ENCODE measurements at regions not wholly inside any gene's neighbourhood (a gene's known extent, or its start where the extent isn't known, plus 50 kb on each side); places are given as distances from the start of the nearest gene placed in this dataset.

DNA sequence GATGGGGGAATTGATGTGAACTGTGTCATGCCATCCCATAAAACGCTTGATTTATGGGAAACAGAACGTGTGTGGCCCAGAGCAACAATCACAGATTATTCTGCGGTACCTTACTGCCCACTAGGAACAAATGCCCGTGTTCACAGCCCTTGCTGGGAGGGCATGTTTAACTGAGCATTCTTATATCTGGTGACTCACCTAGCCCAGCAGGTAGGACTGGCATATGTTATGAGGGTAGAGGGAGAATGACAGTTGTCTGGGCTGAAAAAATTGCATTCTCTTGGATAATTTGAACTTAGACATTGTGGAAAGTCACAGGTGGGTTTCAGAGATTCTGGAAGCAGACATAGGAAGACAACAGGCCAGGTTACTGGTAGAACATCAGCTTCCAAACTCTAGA lies 460.6 kb downstream of the DMRT2 start:
- H3K4me3 ChIP-seq (ENCODE audit: low read length), result no peak overlapping the region
- no peak overlapping the region for H3K4me3 Mint-ChIP-seq
- H3K4me1 Mint-ChIP-seq, result no peaks in the 10 kb centered on the region
- whole genome bisulfite sequencing, 2 experiments (ENCODE audit: insufficient coverage in 1 of 2, insufficient read length in 1 of 2), result 90 to 91% methylated on average over 2 to 4 of the region's 4 CpGs
- H3K36me3 Mint-ChIP-seq (ENCODE audit: low read depth), result no peaks in the 10 kb centered on the region
- no peaks in the 10 kb centered on the region for H3K9me3 ChIP-seq (ENCODE audit: control insufficient read depth, low read length)
- H3K9me3 Mint-ChIP-seq, result peaks cover 1% of the 10 kb centered on the region
- no peaks in the 10 kb centered on the region for H3K4me1 ChIP-seq (ENCODE audit: control insufficient read depth, insufficient read depth, low read length)
- DNase-seq, result no peak
- H3K27me3 Mint-ChIP-seq (ENCODE audit: insufficient read depth), result peaks cover 2% of the 10 kb centered on the region
- H3K27ac Mint-ChIP-seq, result no peak overlapping the region
- TF ChIP-seq, protein P1, sequence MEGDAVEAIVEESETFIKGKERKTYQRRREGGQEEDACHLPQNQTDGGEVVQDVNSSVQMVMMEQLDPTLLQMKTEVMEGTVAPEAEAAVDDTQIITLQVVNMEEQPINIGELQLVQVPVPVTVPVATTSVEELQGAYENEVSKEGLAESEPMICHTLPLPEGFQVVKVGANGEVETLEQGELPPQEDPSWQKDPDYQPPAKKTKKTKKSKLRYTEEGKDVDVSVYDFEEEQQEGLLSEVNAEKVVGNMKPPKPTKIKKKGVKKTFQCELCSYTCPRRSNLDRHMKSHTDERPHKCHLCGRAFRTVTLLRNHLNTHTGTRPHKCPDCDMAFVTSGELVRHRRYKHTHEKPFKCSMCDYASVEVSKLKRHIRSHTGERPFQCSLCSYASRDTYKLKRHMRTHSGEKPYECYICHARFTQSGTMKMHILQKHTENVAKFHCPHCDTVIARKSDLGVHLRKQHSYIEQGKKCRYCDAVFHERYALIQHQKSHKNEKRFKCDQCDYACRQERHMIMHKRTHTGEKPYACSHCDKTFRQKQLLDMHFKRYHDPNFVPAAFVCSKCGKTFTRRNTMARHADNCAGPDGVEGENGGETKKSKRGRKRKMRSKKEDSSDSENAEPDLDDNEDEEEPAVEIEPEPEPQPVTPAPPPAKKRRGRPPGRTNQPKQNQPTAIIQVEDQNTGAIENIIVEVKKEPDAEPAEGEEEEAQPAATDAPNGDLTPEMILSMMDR (conservative IDR thresholded peaks at IDR 0.05), result no peak
- H3K27ac ChIP-seq (ENCODE audit: low read depth, low read length), result no peak overlapping the region
- no peaks in the 10 kb centered on the region for H3K27me3 ChIP-seq (ENCODE audit: control insufficient read depth, insufficient read depth, low read length, poor library complexity, severe bottlenecking)
- no peaks in the 10 kb centered on the region for H3K36me3 ChIP-seq (ENCODE audit: control insufficient read depth, insufficient read depth, low read length)
- no peak overlapping the region for H3K9ac ChIP-seq (ENCODE audit: extremely low read depth, low read length, poor library complexity, severe bottlenecking)

DNA sequence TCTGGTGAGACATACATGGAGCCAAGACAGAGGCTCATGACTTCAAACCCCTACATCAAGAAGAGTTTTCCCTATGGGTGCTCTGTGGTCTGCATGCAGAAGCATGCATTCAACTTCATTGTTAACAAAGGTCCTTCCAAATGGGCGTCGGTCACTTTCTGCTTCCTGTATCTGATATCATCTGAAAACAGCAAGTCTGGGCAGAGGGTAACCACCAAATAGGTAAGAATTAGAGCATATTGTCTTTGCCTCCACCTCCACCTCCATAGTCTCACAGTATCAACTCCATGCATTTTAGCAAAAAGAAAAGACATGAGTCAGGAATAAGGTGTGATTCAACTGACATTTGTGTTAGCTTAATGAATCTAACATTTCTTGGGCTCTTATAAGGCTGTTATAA lies 462.9 kb downstream of the DMRT2 start:
- H3K9me3 Mint-ChIP-seq, result peaks cover 1% of the 10 kb centered on the region
- peaks cover 2% of the 10 kb centered on the region for H3K27me3 Mint-ChIP-seq (ENCODE audit: insufficient read depth)
- H3K36me3 ChIP-seq (ENCODE audit: control insufficient read depth, insufficient read depth, low read length), result no peaks in the 10 kb centered on the region
- no peaks in the 10 kb centered on the region for H3K9me3 ChIP-seq (ENCODE audit: control insufficient read depth, low read length)
- TF ChIP-seq, protein P1 (conservative IDR thresholded peaks at IDR 0.05), result no peak
- H3K27me3 ChIP-seq (ENCODE audit: control insufficient read depth, insufficient read depth, low read length, poor library complexity, severe bottlenecking), result no peaks in the 10 kb centered on the region
- no peaks in the 10 kb centered on the region for H3K4me1 Mint-ChIP-seq
- H3K4me3 ChIP-seq (ENCODE audit: low read length), result no peak overlapping the region
- H3K4me3 Mint-ChIP-seq, result no peak overlapping the region
- H3K27ac Mint-ChIP-seq, result no peak overlapping the region
- H3K36me3 Mint-ChIP-seq (ENCODE audit: low read depth), result no peaks in the 10 kb centered on the region
- no peaks in the 10 kb centered on the region for H3K4me1 ChIP-seq (ENCODE audit: control insufficient read depth, insufficient read depth, low read length)
- H3K9ac ChIP-seq (ENCODE audit: extremely low read depth, low read length, poor library complexity, severe bottlenecking), result no peak overlapping the region
- no peak for DNase-seq
- H3K27ac ChIP-seq (ENCODE audit: low read depth, low read length), result no peak overlapping the region
- 92 to 100% methylated on average over 2 of the region's 2 CpGs for WGBS, 2 experiments (ENCODE audit: insufficient coverage in 1 of 2, insufficient read length in 1 of 2)

DNA sequence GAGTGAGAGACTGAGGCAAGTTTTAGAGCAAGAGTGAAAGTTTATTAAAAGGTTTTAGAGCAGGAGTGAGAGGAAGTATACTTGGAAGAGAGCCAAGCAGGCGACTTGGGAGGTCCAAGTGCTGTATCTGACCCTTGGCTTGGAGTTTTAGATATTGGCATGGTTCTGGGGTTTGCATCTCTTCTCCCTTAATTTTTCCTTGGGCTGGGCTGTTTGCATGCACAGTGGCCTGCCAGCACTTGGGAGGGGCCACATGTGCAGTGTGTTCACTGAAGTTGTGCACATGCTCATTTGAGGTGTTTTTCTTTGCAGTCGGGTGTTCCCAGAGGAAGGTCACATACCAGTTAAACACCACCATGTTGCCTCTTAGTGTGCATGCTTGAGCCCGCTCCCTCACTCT lies 464.1 kb downstream of the DMRT2 start:
- H3K4me3 ChIP-seq (ENCODE audit: low read length), result no peak overlapping the region
- 75 to 92% methylated on average over 2 to 3 of the region's 3 CpGs for WGBS, 2 experiments (ENCODE audit: insufficient coverage in 1 of 2, insufficient read length in 1 of 2)
- H3K36me3 ChIP-seq (ENCODE audit: control insufficient read depth, insufficient read depth, low read length), result no peaks in the 10 kb centered on the region
- H3K4me1 ChIP-seq (ENCODE audit: control insufficient read depth, insufficient read depth, low read length), result no peaks in the 10 kb centered on the region
- no peaks in the 10 kb centered on the region for H3K27me3 ChIP-seq (ENCODE audit: control insufficient read depth, insufficient read depth, low read length, poor library complexity, severe bottlenecking)
- Mint-ChIP-seq H3K4me1 (no peaks in the 10 kb centered on the region), H3K9me3 (peaks cover 1% of the 10 kb centered on the region), H3K4me3 (no peak overlapping the region), H3K36me3 (ENCODE audit: low read depth) (no peaks in the 10 kb centered on the region), H3K27ac (no peak overlapping the region), H3K27me3 (ENCODE audit: insufficient read depth) (peaks cover 2% of the 10 kb centered on the region)
- DNase-seq, result no peak
- TF ChIP-seq, protein P1 (conservative IDR thresholded peaks at IDR 0.05), result no peak
- H3K27ac ChIP-seq (ENCODE audit: low read depth, low read length), result no peak overlapping the region
- no peaks in the 10 kb centered on the region for H3K9me3 ChIP-seq (ENCODE audit: control insufficient read depth, low read length)
- no peak overlapping the region for H3K9ac ChIP-seq (ENCODE audit: extremely low read depth, low read length, poor library complexity, severe bottlenecking)

All from endodermal cell (in vitro differentiated cells).